HT1080 (cell line): ENCODE measurements at regions not wholly inside any gene's neighbourhood (a gene's known extent, or its start where the extent isn't known, plus 50 kb on each side); places are given as distances from the start of the nearest gene placed in this dataset.
A peak's percentile ranks its signal among the peaks of the same experiment; 100 is the strongest.

Experiments
- DNase-seq: peaks from one replicate; pipeline ENCODE4 v3.0.0-alpha.2; 2015; ENCODE audit warnings: low read depth

- no peak for DNase-seq
Observed at GRCh38 chr13:106836186-106836802, 268.4 kb upstream of the ARGLU1 start.

- no peak for DNase-seq
Observed at GRCh38 chr13:106835477-106835876, 267.5 kb upstream of the ARGLU1 start.

- DNase-seq: no peak
Observed at GRCh38 chr13:106821979-106822378, 254.0 kb upstream of the ARGLU1 start.

GRCh38 chr13:106819413-106820180 lies 251.7 kb upstream of the ARGLU1 start:
- DNase-seq: no peak

GRCh38 chr13:106818971-106819370 lies 251.0 kb upstream of the ARGLU1 start:
- DNase-seq: no peak

GRCh38 chr13:106815545-106815944 lies 247.6 kb upstream of the ARGLU1 start:
- no peak for DNase-seq

GRCh38 chr13:106814463-106814862 lies 246.5 kb upstream of the ARGLU1 start:
- DNase-seq: peak; percentile 16

- DNase-seq: no peak
Observed at GRCh38 chr13:106810069-106810468, 242.1 kb upstream of the ARGLU1 start.

- no peak for DNase-seq
Observed at GRCh38 chr13:106804991-106805390, 237.1 kb upstream of the ARGLU1 start.

- DNase-seq: no peak
Observed at GRCh38 chr13:106802917-106803316, 235.0 kb upstream of the ARGLU1 start.

GRCh38 chr13:106799781-106800335 lies 231.9 kb upstream of the ARGLU1 start:
- DNase-seq: no peak

GRCh38 chr13:106797081-106797640 lies 229.2 kb upstream of the ARGLU1 start:
- DNase-seq: no peak

GRCh38 chr13:106796280-106797047 lies 228.5 kb upstream of the ARGLU1 start:
- DNase-seq: no peak

- peak; percentile 18 for DNase-seq
Observed at GRCh38 chr13:106795847-106796246, 227.9 kb upstream of the ARGLU1 start.

GRCh38 chr13:106794117-106794516 lies 226.2 kb upstream of the ARGLU1 start:
- DNase-seq: no peak

GRCh38 chr13:106789911-106790310 lies 222.0 kb upstream of the ARGLU1 start:
- DNase-seq: no peak

GRCh38 chr13:106786006-106786563 lies 218.1 kb upstream of the ARGLU1 start:
- no peak for DNase-seq

GRCh38 chr13:106774621-106775020 lies 206.7 kb upstream of the ARGLU1 start:
- no peak for DNase-seq

- no peak for DNase-seq
Observed at GRCh38 chr13:106772006-106772601, 204.2 kb upstream of the ARGLU1 start.

GRCh38 chr13:106768991-106769390 lies 201.1 kb upstream of the ARGLU1 start:
- no peak for DNase-seq

- DNase-seq: no peak
Observed at GRCh38 chr13:106762708-106763107, 194.8 kb upstream of the ARGLU1 start.
